ENCODE measurements at regions not wholly inside any gene's neighbourhood (a gene's known extent, or its start where the extent isn't known, plus 50 kb on each side); places are given as distances from the start of the nearest gene placed in this dataset.

- TF ChIP-seq CTCF (IDR thresholded peaks at IDR 0.05) = no peak
- no peak for TF ChIP-seq POLR2AphosphoS5 (IDR thresholded peaks at IDR 0.05; ENCODE audit: insufficient read depth in 1 of 2, low read depth in 1 of 2)
- TF ChIP-seq POLR2A (IDR thresholded peaks at IDR 0.05) = no peak
Observed at GRCh38 chr12:65705380-65705876, 118.9 kb upstream of the HMGA2 start.

All from vagina (tissue), 2 donors.